T-helper 2 cell treated with Interferon-gamma antibody and Interleukin-4, amounts not matched to agents 100 ng/mL and 5 ng/mL, for 36 hours (primary cell): ENCODE measurements at regions not wholly inside any gene's neighbourhood (a gene's known extent, or its start where the extent isn't known, plus 50 kb on each side); places are given as distances from the start of the nearest gene placed in this dataset.

Experiments
- intact Hi-C: fragments of 100-400 bp; cut with micrococcal nuclease; formaldehyde crosslinking; loops from one replicate; pipeline ENCODE4 v1.15.1; 2023

GRCh38 chr10:56633876-56634452, 272.9 kb upstream of the ZWINT start:
- intact Hi-C loops, result no loop called here

- intact Hi-C loops, result no loop called here
Observed at GRCh38 chr10:56632537-56632936, 271.5 kb upstream of the ZWINT start.

GRCh38 chr10:56624082-56624481, 263.0 kb upstream of the ZWINT start:
- intact Hi-C loops, result no loop called here

GRCh38 chr10:56623064-56623463, 262.0 kb upstream of the ZWINT start:
- intact Hi-C loops, result no loop called here

- intact Hi-C loops, result no loop called here
Observed at GRCh38 chr10:56622335-56622973, 261.4 kb upstream of the ZWINT start.

- intact Hi-C loops, result no loop called here
Observed at GRCh38 chr10:56606202-56606601, 245.1 kb upstream of the ZWINT start.

GRCh38 chr10:56605051-56605450, 244.0 kb upstream of the ZWINT start:
- intact Hi-C loops, result no loop called here

GRCh38 chr10:56604624-56605023, 243.6 kb upstream of the ZWINT start:
- intact Hi-C loops, result no loop called here

GRCh38 chr10:56599201-56599600, 238.1 kb upstream of the ZWINT start:
- intact Hi-C loops, result no loop called here

GRCh38 chr10:56596257-56596656, 235.2 kb upstream of the ZWINT start:
- intact Hi-C loops, result no loop called here

GRCh38 chr10:56593120-56593519, 232.1 kb upstream of the ZWINT start:
- intact Hi-C loops, result no loop called here

GRCh38 chr10:56586461-56586891, 225.4 kb upstream of the ZWINT start:
- intact Hi-C loops, result no loop called here

- intact Hi-C loops, result no loop called here
Observed at GRCh38 chr10:56585447-56586171, 224.6 kb upstream of the ZWINT start.

- intact Hi-C loops, result no loop called here
Observed at GRCh38 chr10:56583316-56583715, 222.3 kb upstream of the ZWINT start.

GRCh38 chr10:56567580-56567979, 206.5 kb upstream of the ZWINT start:
- intact Hi-C loops, result no loop called here

GRCh38 chr10:56561336-56561735, 200.3 kb upstream of the ZWINT start:
- intact Hi-C loops, result no loop called here

- intact Hi-C loops, result no loop called here
Observed at GRCh38 chr10:56551037-56551436, 190.0 kb upstream of the ZWINT start.

GRCh38 chr10:56547163-56547562, 186.1 kb upstream of the ZWINT start:
- intact Hi-C loops, result no loop called here

- intact Hi-C loops, result no loop called here
Observed at GRCh38 chr10:56537984-56538383, 176.9 kb upstream of the ZWINT start.

- intact Hi-C loops, result no loop called here
Observed at GRCh38 chr10:56522166-56522565, 161.1 kb upstream of the ZWINT start.

GRCh38 chr10:56508562-56508961, 147.5 kb upstream of the ZWINT start:
- intact Hi-C loops, result no loop called here

- intact Hi-C loops, result no loop called here
Observed at GRCh38 chr10:56507033-56507432, 146.0 kb upstream of the ZWINT start.

- intact Hi-C loops, result no loop called here
Observed at GRCh38 chr10:56505555-56505954, 144.5 kb upstream of the ZWINT start.
